DOHH2 (cell line): ENCODE measurements at regions not wholly inside any gene's neighbourhood (a gene's known extent, or its start where the extent isn't known, plus 50 kb on each side); places are given as distances from the start of the nearest gene placed in this dataset.

Source experiments
- CTCF ChIP-seq: fragments of 200-600 bp; sonication (generic); IDR thresholded peaks from one replicate; pipeline ENCODE4 v1.5.1; 2014; ENCODE audit warnings: antibody characterized with exemption, mild to moderate bottlenecking, low read depth, low read length; ENCODE audit not compliant: poor library complexity, severe bottlenecking
- EZH2phosphoT487 ChIP-seq: fragments of 200-600 bp; sonication (generic); IDR thresholded peaks from 2 replicates; pipeline ENCODE4 v1.6.1; 2017; ENCODE audit warnings: borderline replicate concordance, mild to moderate bottlenecking, antibody characterized with exemption, low read length, moderate library complexity, mixed read lengths

GRCh38 chr17:74015316-74015715 is 188.2 kb upstream of the RPL38 start:
- TF ChIP-seq CTCF (no peak), EZH2phosphoT487 (no peak)
